Upper lobe of left lung (tissue), 6 donors: ENCODE measurements at regions not wholly inside any gene's neighbourhood (a gene's known extent, or its start where the extent isn't known, plus 50 kb on each side); places are given as distances from the start of the nearest gene placed in this dataset.

Source experiments
- ATAC-seq, 2 donors: fragments of 200-7000 bp; cut with Tn5 transposase; one replicate each; pipeline ENCODE4 v1.9.1; 2022; ENCODE audit warnings: mild to moderate bottlenecking in 2 of 2, moderate library complexity in 2 of 2; ENCODE audit not compliant: low FRiP score in 2 of 2
- DNase-seq, 2 donors: peaks; one replicate each; pipeline ENCODE4 v3.0.0-alpha.2; 2019 to 2020
- H3K27ac ChIP-seq, 4 donors: fragments of 200-600 bp; sonication (generic); one replicate each; pipeline ENCODE4 v1.5.1; 2016 to 2019
- H3K27me3 ChIP-seq, 4 donors: fragments of 200-600 bp; sonication (generic); one replicate each; pipeline ENCODE4 v1.5.1; 2017 to 2019
- H3K36me3 ChIP-seq, 4 donors: fragments of 200-600 bp; sonication (generic); one replicate each; pipeline ENCODE4 v1.5.1; 2016 to 2019
- H3K4me1 ChIP-seq, 4 donors: fragments of 200-600 bp; sonication (generic); one replicate each; pipeline ENCODE4 v1.5.1; 2018 to 2019
- H3K4me3 ChIP-seq, 4 donors: fragments of 200-600 bp; sonication (generic); one replicate each; pipeline ENCODE4 v1.5.1; 2017 to 2019; ENCODE audit warnings: mild to moderate bottlenecking in 2 of 4, moderate library complexity in 1 of 4
- H3K9me3 ChIP-seq, 4 donors: fragments of 200-600 bp; sonication (generic); one replicate each; pipeline ENCODE4 v1.5.1; 2018 to 2019
- CTCF ChIP-seq, 6 experiments: fragments of 450-650 bp in 4 of 6; fragments of 200-600 bp in 2 of 6; sonication (generic) in 2 of 6; IDR thresholded peaks; one replicate each; pipeline ENCODE4 v1.5.1; 2016 to 2019; ENCODE audit warnings: antibody characterized with exemption in 6 of 6
- EP300 ChIP-seq, 4 donors: sonication (generic); formaldehyde crosslinking; IDR thresholded peaks; one replicate each; pipeline ENCODE4 v1.5.1; 2017; ENCODE audit warnings: antibody characterized with exemption in 4 of 4, control low read depth in 2 of 4
- POLR2A ChIP-seq, 4 donors: fragments of 450-650 bp; IDR thresholded peaks; one replicate each; pipeline ENCODE4 v1.5.1; 2016 to 2017; ENCODE audit warnings: antibody characterized with exemption in 4 of 4, mild to moderate bottlenecking in 2 of 4
- POLR2AphosphoS5 ChIP-seq, 2 donors: sonication (generic); formaldehyde crosslinking; IDR thresholded peaks; one replicate each; pipeline ENCODE4 v1.5.1; 2017; ENCODE audit warnings: antibody characterized with exemption in 2 of 2
- WGBS, 2 donors: methylation state at CpG; one replicate each; pipeline ENCODE4 v1.1.5; 2017 to 2018; 5-methylcytosine and 5-hydroxymethylcytosine counted together
- donor health status: DM: no; HTN: no; CAD: no; lungs with moderate emphysema.
- donor health status: DM: no; HTN: yes; CAD: no; lungs with severe emphysema.

- no peak for DNase-seq
- 48 to 55% methylated on average over 2 of the region's 2 CpGs for WGBS, 2 donors
- no peak overlapping the region for H3K4me3 ChIP-seq
Observed at GRCh38 chr16:76943921-76944320, 247.1 kb upstream of the MON1B start.

GRCh38 chr16:76946879-76947278 is 244.1 kb upstream of the MON1B start:
- Histone ChIP-seq H3K4me1 (no peaks in the 10 kb centered on the region), H3K27ac (no peak overlapping the region), H3K36me3 (no peaks in the 10 kb centered on the region), H3K4me3 (no peak overlapping the region), H3K9me3 (no peaks in the 10 kb centered on the region), H3K27me3 (no peaks in the 10 kb centered on the region)
- 34 to 39% methylated on average over 3 of the region's 3 CpGs for WGBS, 2 donors
- DNase-seq = no peak
- peak in 1 of 2 donors; percentile 42 for ATAC-seq
- TF ChIP-seq EP300 (IDR thresholded peaks at IDR 0.05) = no peak
- no peak for TF ChIP-seq POLR2A (IDR thresholded peaks at IDR 0.05)
- TF ChIP-seq POLR2AphosphoS5 (IDR thresholded peaks at IDR 0.05) = no peak
- no peak for TF ChIP-seq CTCF (IDR thresholded peaks at IDR 0.05)

More at GRCh38 chr16:76943921-76944320, 247.1 kb upstream of the MON1B start:
- H3K9me3 ChIP-seq = no peaks in the 10 kb centered on the region
- no peaks in the 10 kb centered on the region for H3K27me3 ChIP-seq
- no peaks in the 10 kb centered on the region for H3K36me3 ChIP-seq
- H3K27ac ChIP-seq = no peak overlapping the region
- ATAC-seq = no peak
- no peak for TF ChIP-seq POLR2A (IDR thresholded peaks at IDR 0.05)
- TF ChIP-seq EP300 (IDR thresholded peaks at IDR 0.05) = no peak
- H3K4me1 ChIP-seq = no peaks in the 10 kb centered on the region

GRCh38 chr16:76947749-76948148 is 243.2 kb upstream of the MON1B start:
- H3K27ac ChIP-seq = no peak overlapping the region
- TF ChIP-seq EP300 (IDR thresholded peaks at IDR 0.05) (no peak), POLR2A (IDR thresholded peaks at IDR 0.05) (no peak), POLR2AphosphoS5 (IDR thresholded peaks at IDR 0.05) (no peak), CTCF (IDR thresholded peaks at IDR 0.05) (no peak)
- no peak for ATAC-seq
- no peaks in the 10 kb centered on the region for H3K9me3 ChIP-seq
- H3K36me3 ChIP-seq = no peaks in the 10 kb centered on the region
- H3K27me3 ChIP-seq = no peaks in the 10 kb centered on the region
- no peaks in the 10 kb centered on the region for H3K4me1 ChIP-seq
- no peak overlapping the region for H3K4me3 ChIP-seq
- 53 to 64% methylated on average over 4 of the region's 4 CpGs for WGBS, 2 donors
- DNase-seq = no peak

GRCh38 chr16:76955629-76956028 is 235.4 kb upstream of the MON1B start:
- H3K27me3 ChIP-seq = no peaks in the 10 kb centered on the region
- no peaks in the 10 kb centered on the region for H3K9me3 ChIP-seq
- H3K4me3 ChIP-seq = no peak overlapping the region
- no peaks in the 10 kb centered on the region for H3K4me1 ChIP-seq
- TF ChIP-seq POLR2A (IDR thresholded peaks at IDR 0.05) (no peak), POLR2AphosphoS5 (IDR thresholded peaks at IDR 0.05) (no peak), EP300 (IDR thresholded peaks at IDR 0.05) (no peak), CTCF (IDR thresholded peaks at IDR 0.05) (no peak)
- no peaks in the 10 kb centered on the region for H3K36me3 ChIP-seq
- ATAC-seq = peak in 1 of 2 donors; percentile 35
- DNase-seq = no peak
- H3K27ac ChIP-seq = no peak overlapping the region
- WGBS, 2 donors = 91 to 93% methylated on average over 5 of the region's 5 CpGs

GRCh38 chr16:76956394-76956793 is 234.6 kb upstream of the MON1B start:
- H3K36me3 ChIP-seq = no peaks in the 10 kb centered on the region
- ATAC-seq = no peak
- no peak overlapping the region for H3K4me3 ChIP-seq
- TF ChIP-seq CTCF (IDR thresholded peaks at IDR 0.05) (no peak), POLR2A (IDR thresholded peaks at IDR 0.05) (no peak), EP300 (IDR thresholded peaks at IDR 0.05) (no peak), POLR2AphosphoS5 (IDR thresholded peaks at IDR 0.05) (no peak)
- H3K9me3 ChIP-seq = no peaks in the 10 kb centered on the region
- no peak overlapping the region for H3K27ac ChIP-seq
- no peaks in the 10 kb centered on the region for H3K27me3 ChIP-seq
- no peak for DNase-seq
- no peaks in the 10 kb centered on the region for H3K4me1 ChIP-seq
- WGBS, 2 donors = 69 to 75% methylated on average over 6 of the region's 6 CpGs
